NCI-H345 treated with DMSO at 0.1 percent for 48 hours (cell line): ENCODE measurements at regions not wholly inside any gene's neighbourhood (a gene's known extent, or its start where the extent isn't known, plus 50 kb on each side); places are given as distances from the start of the nearest gene placed in this dataset.

ENCODE experiments used
- DNase-seq: peaks from one replicate; lab custom pipeline; 2025; ENCODE audit not compliant: unreplicated experiment; lab: John Stamatoyannopoulos, UW

- DNase-seq = no peak
These were observed 474.9 kb upstream of the SOX5 start for GRCh38 chr12:24424376-24424775.

DNA sequence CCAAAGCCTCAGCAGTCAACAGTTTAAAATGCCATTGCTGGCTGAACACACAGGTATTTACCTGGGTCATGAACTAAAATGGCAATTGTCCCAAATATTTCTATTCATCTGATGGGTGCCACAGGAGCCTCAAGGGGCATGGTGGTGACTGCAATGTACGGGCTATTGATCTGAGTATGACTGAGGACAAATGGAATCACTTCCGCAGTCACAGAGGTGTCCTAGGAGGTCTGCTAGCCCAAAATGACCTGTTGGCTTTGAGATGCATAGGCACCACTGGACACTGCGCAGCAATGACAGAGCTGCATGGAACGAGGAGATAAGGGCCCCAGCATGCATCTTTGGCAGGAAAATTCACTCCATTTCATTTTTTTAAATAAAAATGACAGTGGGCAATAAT, 474.1 kb upstream of the SOX5 start:
- DNase-seq = no peak

- no peak for DNase-seq
These were observed 472.3 kb upstream of the SOX5 start for GRCh38 chr12:24421759-24422158.

- no peak for DNase-seq
These were observed 468.7 kb upstream of the SOX5 start for GRCh38 chr12:24418157-24418556.

- no peak for DNase-seq
These were observed 467.1 kb upstream of the SOX5 start for GRCh38 chr12:24416423-24417109.

DNA sequence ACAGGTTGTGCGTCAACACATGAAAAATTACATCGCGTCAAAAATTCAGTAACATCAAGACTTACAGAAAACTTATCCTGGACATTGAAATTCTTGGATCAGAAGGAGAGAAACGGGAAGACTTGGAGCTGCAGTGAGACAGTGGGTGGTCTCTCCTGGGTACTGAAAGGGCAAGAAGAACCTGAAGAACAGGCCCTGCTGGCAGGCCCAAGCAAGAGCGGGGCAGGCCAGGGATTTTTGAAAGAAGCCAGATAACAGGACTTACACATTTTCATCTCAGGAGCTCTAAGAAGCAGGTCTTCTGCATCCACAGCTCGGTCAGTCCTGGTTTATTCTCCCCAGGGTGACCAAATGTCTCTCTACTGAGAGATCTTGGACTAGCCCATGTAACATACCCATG, 466.5 kb upstream of the SOX5 start:
- DNase-seq = no peak

- DNase-seq = no peak
These were observed 465.0 kb upstream of the SOX5 start for GRCh38 chr12:24414480-24414879.

DNA sequence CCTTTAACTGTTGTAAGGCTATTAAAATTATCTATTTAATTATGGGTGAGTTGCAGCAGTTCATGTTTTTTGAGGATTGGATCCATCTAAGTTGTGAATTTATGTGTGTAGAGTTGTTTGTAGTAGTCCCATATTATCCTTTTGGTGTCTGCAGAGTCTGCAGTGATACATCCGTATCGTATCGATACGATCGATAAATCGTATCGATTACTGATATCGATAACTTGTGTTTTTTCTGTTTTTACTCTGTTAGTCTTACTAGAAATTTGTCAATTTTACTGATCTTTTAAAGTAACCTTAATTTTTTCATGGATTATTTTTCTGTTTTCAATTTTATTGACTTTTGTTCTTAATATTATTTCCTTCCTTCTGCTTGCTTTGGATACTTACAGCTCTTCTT, 462.5 kb upstream of the SOX5 start:
- no peak for DNase-seq

- no peak for DNase-seq
These were observed 460.4 kb upstream of the SOX5 start for GRCh38 chr12:24409868-24410267.

- DNase-seq = no peak
These were observed 458.8 kb upstream of the SOX5 start for GRCh38 chr12:24408305-24408704.

- DNase-seq = no peak
These were observed 458.4 kb upstream of the SOX5 start for GRCh38 chr12:24407884-24408283.

DNA sequence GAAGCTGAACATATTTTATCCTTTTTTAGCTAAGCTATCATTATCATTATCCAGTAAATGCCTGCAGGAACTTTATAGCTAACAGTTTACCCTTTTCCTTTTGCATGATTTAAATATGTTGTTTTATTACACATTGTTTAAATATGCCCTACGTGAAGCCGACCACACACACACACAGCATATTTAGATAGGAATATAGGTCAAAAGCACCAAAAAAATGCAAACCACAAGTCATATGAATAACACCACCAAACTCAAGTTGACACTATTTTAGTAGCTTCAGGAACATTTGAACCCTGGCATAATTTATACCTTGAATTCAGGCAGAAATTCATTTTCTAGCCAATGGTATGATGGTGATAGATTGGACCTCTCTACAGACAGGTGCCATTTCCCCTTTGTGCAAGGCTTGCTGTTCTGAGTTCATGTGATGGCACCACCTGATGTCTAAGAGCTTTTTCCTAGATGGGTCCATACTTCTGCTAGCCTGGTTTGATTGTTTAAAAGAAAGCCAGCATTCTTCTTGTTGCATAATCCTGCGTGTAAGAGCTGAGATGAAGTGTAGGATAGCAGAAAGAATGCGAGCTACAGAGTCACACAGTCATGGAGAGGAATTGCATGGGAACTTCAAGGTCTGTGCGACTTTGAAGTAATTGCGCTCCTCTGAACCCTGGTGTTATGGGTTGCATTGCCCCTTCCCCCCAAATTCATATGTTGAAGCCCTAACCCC, 454.8 kb upstream of the SOX5 start:
- DNase-seq = no peak

DNA sequence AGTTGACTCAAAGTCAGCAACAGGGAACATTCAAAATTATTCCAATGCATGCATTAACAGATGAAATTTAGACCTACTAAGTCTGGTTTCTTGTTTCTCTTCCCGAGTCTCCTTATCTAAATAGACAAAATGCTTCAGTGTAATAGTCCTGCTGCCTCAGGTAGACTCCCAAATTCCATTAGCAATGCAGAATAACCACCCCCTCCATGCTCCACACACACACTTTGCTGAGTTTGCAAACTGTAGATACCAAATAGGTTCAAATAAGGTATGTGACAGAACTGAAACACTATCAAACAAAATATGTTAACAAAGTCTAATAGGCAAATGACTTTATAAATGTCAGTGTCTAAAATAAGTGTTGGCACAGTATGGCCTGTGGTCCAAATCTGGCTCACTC, 451.1 kb upstream of the SOX5 start:
- no peak for DNase-seq

DNA sequence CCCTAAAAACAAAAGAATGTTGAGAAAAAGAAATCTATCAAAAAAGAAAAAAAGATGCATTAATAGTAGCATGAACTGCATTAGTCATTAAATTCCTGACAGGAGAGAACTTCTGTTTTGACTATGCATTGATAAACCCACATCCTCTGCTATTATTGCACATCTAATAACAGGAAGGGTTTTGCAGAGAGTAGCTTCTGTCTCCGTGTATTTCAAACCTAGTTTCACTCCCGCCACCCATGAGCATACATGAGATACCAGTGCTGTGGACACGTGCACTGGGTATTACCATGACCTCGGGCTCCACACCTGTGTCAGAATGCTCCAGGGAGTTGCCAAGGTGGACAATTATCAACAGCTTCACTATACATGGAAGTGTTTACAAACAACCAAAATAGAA, 449.1 kb upstream of the SOX5 start:
- DNase-seq = no peak

DNA sequence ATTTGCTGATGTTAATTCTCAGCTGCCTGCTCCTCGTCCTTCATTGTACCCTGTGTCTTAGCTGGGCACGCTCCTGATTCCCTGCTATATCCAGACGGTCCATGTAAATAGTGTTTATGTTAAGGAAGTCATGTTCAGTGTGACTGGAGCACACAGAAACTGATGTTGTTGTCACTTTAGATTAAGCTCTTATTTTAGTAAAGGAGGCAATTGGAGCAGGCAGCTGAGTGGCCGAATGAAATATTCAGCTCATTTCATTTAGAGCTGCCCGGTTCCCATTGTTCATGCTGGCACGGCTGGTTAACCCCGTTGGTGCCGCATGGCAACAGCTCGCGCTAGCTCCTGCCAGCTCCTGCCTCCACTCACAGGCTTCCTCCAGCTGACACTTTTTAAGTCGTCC, 446.8 kb upstream of the SOX5 start:
- DNase-seq = no peak

GRCh38 chr12:24394246-24394645, 444.8 kb upstream of the SOX5 start:
- DNase-seq = no peak

- no peak for DNase-seq
These were observed 443.6 kb upstream of the SOX5 start for GRCh38 chr12:24393071-24393470.

GRCh38 chr12:24389394-24389793, 439.9 kb upstream of the SOX5 start:
- DNase-seq = no peak

DNA sequence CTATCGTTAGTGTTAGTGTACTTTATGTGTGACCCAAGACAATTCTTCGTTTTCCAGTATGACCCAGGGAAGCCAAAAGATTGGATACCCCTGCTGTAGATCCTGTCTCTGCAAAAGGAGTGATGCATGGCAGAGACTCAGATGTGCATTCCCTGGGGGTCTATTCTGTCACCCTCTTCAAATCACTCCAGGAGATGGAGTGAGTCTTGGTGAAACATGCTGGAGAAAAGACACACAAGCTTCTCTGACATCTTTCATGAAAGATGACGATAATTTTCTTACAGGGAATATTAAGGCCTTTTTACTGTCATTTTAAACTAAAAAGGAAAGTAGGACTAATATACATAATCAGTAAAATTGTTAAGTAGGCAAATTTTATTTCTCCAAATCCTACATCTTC, 437.9 kb upstream of the SOX5 start:
- no peak for DNase-seq

GRCh38 chr12:24386836-24387235, 437.4 kb upstream of the SOX5 start:
- DNase-seq = no peak

- no peak for DNase-seq
These were observed 432.3 kb upstream of the SOX5 start for GRCh38 chr12:24381790-24382189.

DNA sequence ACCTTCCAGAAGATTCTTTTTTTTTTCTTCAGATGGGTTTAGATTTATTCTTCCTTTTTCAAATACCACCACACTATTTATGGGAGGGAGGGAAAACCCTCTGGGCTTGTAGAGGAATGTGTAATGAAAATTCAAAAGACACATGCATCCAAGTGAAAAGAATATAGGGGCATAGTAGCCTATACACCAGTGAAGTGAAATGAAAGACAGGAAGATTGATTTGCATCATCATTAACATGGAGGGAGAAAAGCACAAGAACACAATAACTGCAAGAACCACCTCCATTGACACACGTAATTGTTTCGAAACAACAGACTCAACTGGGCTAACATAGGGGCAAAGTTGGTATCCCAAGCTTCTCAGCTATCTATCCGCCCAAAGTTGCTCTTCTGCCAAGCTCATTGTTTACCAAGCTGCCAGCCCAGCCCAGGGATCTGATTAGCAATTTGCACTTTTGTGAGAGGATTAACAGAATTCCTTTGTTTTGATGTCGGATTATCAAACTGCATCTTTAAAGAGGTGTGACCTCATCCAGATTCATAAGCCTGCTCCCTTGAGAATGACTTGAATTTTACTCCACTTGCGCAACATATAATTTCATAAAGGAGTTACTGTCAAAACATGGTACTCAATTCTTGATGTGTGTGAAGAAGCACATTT, 430.5 kb upstream of the SOX5 start:
- no peak for DNase-seq
